ENCODE measurements at regions not wholly inside any gene's neighbourhood (a gene's known extent, or its start where the extent isn't known, plus 50 kb on each side); places are given as distances from the start of the nearest gene placed in this dataset.
"Not testable (repeated sequence)": the region's sequence is repeated elsewhere in the genome, so short reads cannot be mapped to it uniquely, and the experiment has no call there.

GRCh38 chr16:16565326-16565725, 186.4 kb downstream of the NPIPA7 start:
- not testable (repeated sequence) for H3F3A ChIP-seq (ENCODE audit: insufficient read depth, low read length); H3K4me3 ChIP-seq (ENCODE audit: low read length); H3K79me2 ChIP-seq (ENCODE audit: low read length); H3K27ac ChIP-seq (ENCODE audit: low read length); H3K4me2 ChIP-seq (ENCODE audit: low read depth, low read length); H3K9me2 ChIP-seq (replicated peaks; ENCODE audit: insufficient read depth, low read length); H3K27me3 ChIP-seq (replicated peaks; ENCODE audit: insufficient read depth, low read length); H3K36me3 ChIP-seq (replicated peaks; ENCODE audit: insufficient read depth, low read length); H4K20me1 ChIP-seq (ENCODE audit: insufficient read depth, low read length); H3K9me3 ChIP-seq (replicated peaks; ENCODE audit: insufficient read depth, low read length); H2AFZ ChIP-seq (ENCODE audit: low read length); H3K9ac ChIP-seq (ENCODE audit: low read length); H3K4me1 ChIP-seq (ENCODE audit: low read length); DNase-seq

- not testable (repeated sequence) for H3K79me2 ChIP-seq (ENCODE audit: low read length); H3K36me3 ChIP-seq (replicated peaks; ENCODE audit: insufficient read depth, low read length); H4K20me1 ChIP-seq (ENCODE audit: insufficient read depth, low read length); H3K9ac ChIP-seq (ENCODE audit: low read length); H3K4me1 ChIP-seq (ENCODE audit: low read length); DNase-seq; H2AFZ ChIP-seq (ENCODE audit: low read length); H3K27ac ChIP-seq (ENCODE audit: low read length); H3K9me3 ChIP-seq (replicated peaks; ENCODE audit: insufficient read depth, low read length); H3K27me3 ChIP-seq (replicated peaks; ENCODE audit: insufficient read depth, low read length); H3K9me2 ChIP-seq (replicated peaks; ENCODE audit: insufficient read depth, low read length); H3K4me2 ChIP-seq (ENCODE audit: low read depth, low read length); H3F3A ChIP-seq (ENCODE audit: insufficient read depth, low read length); H3K4me3 ChIP-seq (ENCODE audit: low read length)
Measured at GRCh38 chr16:16570055-16570454, 191.1 kb downstream of the NPIPA7 start.

- H3K4me3 ChIP-seq (ENCODE audit: low read length); DNase-seq; H3K4me2 ChIP-seq (ENCODE audit: low read depth, low read length); H2AFZ ChIP-seq (ENCODE audit: low read length); H3K27ac ChIP-seq (ENCODE audit: low read length); H3K9me3 ChIP-seq (replicated peaks; ENCODE audit: insufficient read depth, low read length); H3K79me2 ChIP-seq (ENCODE audit: low read length); H3F3A ChIP-seq (ENCODE audit: insufficient read depth, low read length); H3K4me1 ChIP-seq (ENCODE audit: low read length); H3K27me3 ChIP-seq (replicated peaks; ENCODE audit: insufficient read depth, low read length); H3K36me3 ChIP-seq (replicated peaks; ENCODE audit: insufficient read depth, low read length); H4K20me1 ChIP-seq (ENCODE audit: insufficient read depth, low read length); H3K9ac ChIP-seq (ENCODE audit: low read length); H3K9me2 ChIP-seq (replicated peaks; ENCODE audit: insufficient read depth, low read length): not testable (repeated sequence)
Measured at GRCh38 chr16:16570874-16571273, 191.9 kb downstream of the NPIPA7 start.

- H3K79me2 ChIP-seq (ENCODE audit: low read length); H4K20me1 ChIP-seq (ENCODE audit: insufficient read depth, low read length); H3F3A ChIP-seq (ENCODE audit: insufficient read depth, low read length); H3K27me3 ChIP-seq (replicated peaks; ENCODE audit: insufficient read depth, low read length); H2AFZ ChIP-seq (ENCODE audit: low read length); H3K4me1 ChIP-seq (ENCODE audit: low read length); DNase-seq; H3K4me3 ChIP-seq (ENCODE audit: low read length); H3K9ac ChIP-seq (ENCODE audit: low read length); H3K36me3 ChIP-seq (replicated peaks; ENCODE audit: insufficient read depth, low read length); H3K27ac ChIP-seq (ENCODE audit: low read length); H3K4me2 ChIP-seq (ENCODE audit: low read depth, low read length); H3K9me3 ChIP-seq (replicated peaks; ENCODE audit: insufficient read depth, low read length); H3K9me2 ChIP-seq (replicated peaks; ENCODE audit: insufficient read depth, low read length): not testable (repeated sequence)
Measured at GRCh38 chr16:16572130-16572774, 193.3 kb downstream of the NPIPA7 start.

GRCh38 chr16:16577062-16577461, 198.1 kb downstream of the NPIPA7 start:
- not testable (repeated sequence) for H3K9me2 ChIP-seq (replicated peaks; ENCODE audit: insufficient read depth, low read length); H3K9ac ChIP-seq (ENCODE audit: low read length); DNase-seq; H3K27me3 ChIP-seq (replicated peaks; ENCODE audit: insufficient read depth, low read length); H3K4me2 ChIP-seq (ENCODE audit: low read depth, low read length); H3K4me3 ChIP-seq (ENCODE audit: low read length); H3K27ac ChIP-seq (ENCODE audit: low read length); H4K20me1 ChIP-seq (ENCODE audit: insufficient read depth, low read length); H3K4me1 ChIP-seq (ENCODE audit: low read length); H3K79me2 ChIP-seq (ENCODE audit: low read length); H3K36me3 ChIP-seq (replicated peaks; ENCODE audit: insufficient read depth, low read length); H3K9me3 ChIP-seq (replicated peaks; ENCODE audit: insufficient read depth, low read length); H2AFZ ChIP-seq (ENCODE audit: low read length); H3F3A ChIP-seq (ENCODE audit: insufficient read depth, low read length)

GRCh38 chr16:16578701-16579100, 199.8 kb downstream of the NPIPA7 start:
- Histone ChIP-seq H3K4me1 (ENCODE audit: low read length) (no peaks in the 10 kb centered on the region), H3K79me2 (ENCODE audit: low read length) (no peaks in the 10 kb centered on the region), H3K27me3 (replicated peaks; ENCODE audit: insufficient read depth, low read length) (no peaks in the 10 kb centered on the region), H3K9me2 (replicated peaks; ENCODE audit: insufficient read depth, low read length) (no peaks in the 10 kb centered on the region), H3K4me3 (ENCODE audit: low read length) (no peak overlapping the region), H3K36me3 (replicated peaks; ENCODE audit: insufficient read depth, low read length) (no peaks in the 10 kb centered on the region), H2AFZ (ENCODE audit: low read length) (no peak overlapping the region), H3K4me2 (ENCODE audit: low read depth, low read length) (no peak overlapping the region), H3F3A (ENCODE audit: insufficient read depth, low read length) (no peaks in the 10 kb centered on the region), H4K20me1 (ENCODE audit: insufficient read depth, low read length) (no peaks in the 10 kb centered on the region), H3K27ac (ENCODE audit: low read length) (no peak overlapping the region), H3K9me3 (replicated peaks; ENCODE audit: insufficient read depth, low read length) (no peaks in the 10 kb centered on the region), H3K9ac (ENCODE audit: low read length) (no peak overlapping the region)
- DNase-seq, result no peak
- TF ChIP-seq EZH2phosphoT487 (IDR thresholded peaks at IDR 0.05; ENCODE audit: low read length), result no peak
- no peak for TF ChIP-seq CTCF (IDR thresholded peaks at IDR 0.05; ENCODE audit: low read length)
- TF ChIP-seq EZH2 (optimal IDR thresholded peaks at IDR 0.05; ENCODE audit: low read depth, low read length), result no peak

- not testable (repeated sequence) for H3F3A ChIP-seq (ENCODE audit: insufficient read depth, low read length)
Measured at GRCh38 chr16:16582916-16583315, 204.0 kb downstream of the NPIPA7 start.

More at GRCh38 chr16:16582916-16583315, 204.0 kb downstream of the NPIPA7 start:
- not testable (repeated sequence) for H3K36me3 ChIP-seq (replicated peaks; ENCODE audit: insufficient read depth, low read length); H4K20me1 ChIP-seq (ENCODE audit: insufficient read depth, low read length); H3K4me2 ChIP-seq (ENCODE audit: low read depth, low read length); H3K27ac ChIP-seq (ENCODE audit: low read length); DNase-seq; H3K9me3 ChIP-seq (replicated peaks; ENCODE audit: insufficient read depth, low read length); H3K4me1 ChIP-seq (ENCODE audit: low read length); H3K27me3 ChIP-seq (replicated peaks; ENCODE audit: insufficient read depth, low read length); H3K9ac ChIP-seq (ENCODE audit: low read length); H2AFZ ChIP-seq (ENCODE audit: low read length); H3K79me2 ChIP-seq (ENCODE audit: low read length); H3K4me3 ChIP-seq (ENCODE audit: low read length); H3K9me2 ChIP-seq (replicated peaks; ENCODE audit: insufficient read depth, low read length)
